Embryonic facial prominence (tissue), 1 donor: ENCODE measurements at regions not wholly inside any gene's neighbourhood (a gene's known extent, or its start where the extent isn't known, plus 50 kb on each side); places are given as distances from the start of the nearest gene placed in this dataset.

Experiments used
- DNase-seq: peaks from one replicate; pipeline ENCODE4 v3.0.0-alpha.2; 2016; ENCODE audit errors: extremely low spot score

GRCh38 chr2:240358080-240358479, 77.4 kb upstream of the GPC1 start:
- DNase-seq, result no peak

- no peak for DNase-seq
Observed at GRCh38 chr2:240358821-240359397, 76.6 kb upstream of the GPC1 start.

- DNase-seq, result no peak
Observed at GRCh38 chr2:240359695-240360094, 75.8 kb upstream of the GPC1 start.

GRCh38 chr2:240360645-240361475, 74.6 kb upstream of the GPC1 start:
- DNase-seq, result no peak

- no peak for DNase-seq
Observed at GRCh38 chr2:240362216-240362755, 73.2 kb upstream of the GPC1 start.

- no peak for DNase-seq
Observed at GRCh38 chr2:240362826-240363745, 72.4 kb upstream of the GPC1 start.

- no peak for DNase-seq
Observed at GRCh38 chr2:240363746-240364581, 71.5 kb upstream of the GPC1 start.

- no peak for DNase-seq
Observed at GRCh38 chr2:240364582-240364960, 70.9 kb upstream of the GPC1 start.

- no peak for DNase-seq
Observed at GRCh38 chr2:240364961-240365775, 70.3 kb upstream of the GPC1 start.

GRCh38 chr2:240365971-240366471, 69.4 kb upstream of the GPC1 start:
- no peak for DNase-seq

GRCh38 chr2:240366901-240367300, 68.6 kb upstream of the GPC1 start:
- no peak for DNase-seq

- DNase-seq, result no peak
Observed at GRCh38 chr2:240367721-240368120, 67.7 kb upstream of the GPC1 start.

GRCh38 chr2:240368781-240369331, 66.6 kb upstream of the GPC1 start:
- DNase-seq, result no peak

GRCh38 chr2:240369335-240369734, 66.1 kb upstream of the GPC1 start:
- no peak for DNase-seq

GRCh38 chr2:240369801-240370585, 65.5 kb upstream of the GPC1 start:
- DNase-seq, result peak; percentile 52

GRCh38 chr2:240371129-240372000, 64.1 kb upstream of the GPC1 start:
- no peak for DNase-seq

GRCh38 chr2:240372101-240372500, 63.4 kb upstream of the GPC1 start:
- no peak for DNase-seq

- no peak for DNase-seq
Observed at GRCh38 chr2:240373289-240373885, 62.1 kb upstream of the GPC1 start.
